Prostate gland (tissue), 2 donors: ENCODE measurements at regions not wholly inside any gene's neighbourhood (a gene's known extent, or its start where the extent isn't known, plus 50 kb on each side); places are given as distances from the start of the nearest gene placed in this dataset.

ENCODE experiments used
- POLR2A ChIP-seq: fragments of 450-650 bp; IDR thresholded peaks from one replicate; pipeline ENCODE4 v1.6.1; 2016; ENCODE audit warnings: antibody characterized with exemption, mild to moderate bottlenecking
- POLR2AphosphoS5 ChIP-seq: sonication (generic); formaldehyde crosslinking; IDR thresholded peaks from one replicate; pipeline ENCODE4 v1.6.1; 2017; ENCODE audit warnings: antibody characterized with exemption
- TF ChIP-seq, protein P1 (sequence below), 4 experiments: fragments of 200-600 bp in 2 of 4; fragments of 450-650 bp in 2 of 4; sonication (generic) in 2 of 4; IDR thresholded peaks; 1 replicate in 3 of 4; 2 replicates in 1 of 4; pipeline ENCODE4 v1.5.1; 2016 to 2019; ENCODE audit warnings: antibody characterized with exemption in 4 of 4, mild to moderate bottlenecking in 2 of 4, moderate library complexity in 2 of 4

DNA sequence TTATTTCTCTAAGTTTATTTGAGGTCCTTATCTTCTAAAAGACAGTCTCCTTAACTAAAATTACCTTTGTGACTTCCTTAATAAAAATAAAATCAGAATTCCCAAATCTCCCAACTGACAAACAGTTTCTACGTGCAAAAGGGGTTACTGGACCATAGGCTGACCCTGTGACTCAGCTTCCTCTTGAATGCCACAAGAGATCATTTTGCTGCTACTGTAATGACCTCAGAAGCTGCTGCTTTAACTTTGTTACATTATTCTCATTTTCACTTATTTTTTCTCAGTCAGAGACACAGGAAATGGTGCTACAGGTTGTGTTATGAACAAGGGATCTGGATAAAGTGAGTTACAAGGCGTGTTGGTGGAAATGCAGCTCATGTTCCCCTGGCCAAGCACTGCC lies 132.2 kb upstream of the TMTC2 start:
- TF ChIP-seq, protein P1, sequence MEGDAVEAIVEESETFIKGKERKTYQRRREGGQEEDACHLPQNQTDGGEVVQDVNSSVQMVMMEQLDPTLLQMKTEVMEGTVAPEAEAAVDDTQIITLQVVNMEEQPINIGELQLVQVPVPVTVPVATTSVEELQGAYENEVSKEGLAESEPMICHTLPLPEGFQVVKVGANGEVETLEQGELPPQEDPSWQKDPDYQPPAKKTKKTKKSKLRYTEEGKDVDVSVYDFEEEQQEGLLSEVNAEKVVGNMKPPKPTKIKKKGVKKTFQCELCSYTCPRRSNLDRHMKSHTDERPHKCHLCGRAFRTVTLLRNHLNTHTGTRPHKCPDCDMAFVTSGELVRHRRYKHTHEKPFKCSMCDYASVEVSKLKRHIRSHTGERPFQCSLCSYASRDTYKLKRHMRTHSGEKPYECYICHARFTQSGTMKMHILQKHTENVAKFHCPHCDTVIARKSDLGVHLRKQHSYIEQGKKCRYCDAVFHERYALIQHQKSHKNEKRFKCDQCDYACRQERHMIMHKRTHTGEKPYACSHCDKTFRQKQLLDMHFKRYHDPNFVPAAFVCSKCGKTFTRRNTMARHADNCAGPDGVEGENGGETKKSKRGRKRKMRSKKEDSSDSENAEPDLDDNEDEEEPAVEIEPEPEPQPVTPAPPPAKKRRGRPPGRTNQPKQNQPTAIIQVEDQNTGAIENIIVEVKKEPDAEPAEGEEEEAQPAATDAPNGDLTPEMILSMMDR (IDR thresholded peaks at IDR 0.05), result no peak
- no peak for TF ChIP-seq POLR2A
- no peak for TF ChIP-seq POLR2AphosphoS5
